OCI-LY1 (cell line): ENCODE measurements at regions not wholly inside any gene's neighbourhood (a gene's known extent, or its start where the extent isn't known, plus 50 kb on each side); places are given as distances from the start of the nearest gene placed in this dataset.

ENCODE experiments used
- H2AFZ ChIP-seq: fragments of 200-600 bp; sonication (generic), shearing (Covaris generic); 2 replicates; pipeline ENCODE4 v1.6.0; 2014; ENCODE audit warnings: antibody characterized with exemption, mild to moderate bottlenecking, low read length
- H3F3A ChIP-seq: fragments of 200-600 bp; sonication (generic), shearing (Covaris generic); 2 replicates; pipeline ENCODE4 v1.6.0; 2014; ENCODE audit warnings: mild to moderate bottlenecking, antibody characterized with exemption, low read length, moderate library complexity; ENCODE audit not compliant: insufficient read depth
- H3K27ac ChIP-seq: fragments of 200-600 bp; sonication (generic); 2 replicates; pipeline ENCODE4 v1.5.1; 2014; ENCODE audit warnings: low read length, mixed run types, mild to moderate bottlenecking, low read depth; ENCODE audit not compliant: poor library complexity, severe bottlenecking
- H3K27me3 ChIP-seq: fragments of 200-600 bp; sonication (generic); 2 replicates; pipeline ENCODE4 v1.6.0; 2014; ENCODE audit warnings: antibody characterized with exemption, mild to moderate bottlenecking, low read length, moderate library complexity; ENCODE audit not compliant: insufficient read depth
- H3K36me3 ChIP-seq: fragments of 200-600 bp; sonication (generic); 2 replicates; pipeline ENCODE4 v1.6.1; 2014; ENCODE audit warnings: mild to moderate bottlenecking, antibody characterized with exemption, low read length, moderate library complexity, mixed read lengths; ENCODE audit not compliant: insufficient read depth
- H3K4me1 ChIP-seq: fragments of 200-600 bp; sonication (generic); 2 replicates; pipeline ENCODE4 v1.5.1; 2014; ENCODE audit warnings: mild to moderate bottlenecking, low read length, moderate library complexity; ENCODE audit not compliant: insufficient read depth, severe bottlenecking
- H3K4me2 ChIP-seq: fragments of 200-600 bp; sonication (generic), shearing (Covaris generic); 2 replicates; pipeline ENCODE4 v1.6.1; 2014; ENCODE audit warnings: low read length
- H3K4me3 ChIP-seq: fragments of 200-600 bp; sonication (generic); 2 replicates; pipeline ENCODE4 v1.5.1; 2014; ENCODE audit warnings: low read length, low read depth, mild to moderate bottlenecking, mixed read lengths; ENCODE audit not compliant: poor library complexity, severe bottlenecking
- H3K79me2 ChIP-seq: fragments of 200-600 bp; shearing (Covaris generic); 2 replicates; pipeline ENCODE4 v1.6.1; 2016; ENCODE audit warnings: mixed run types, low read length, mixed read lengths; ENCODE audit not compliant: insufficient read depth
- H3K9ac ChIP-seq: fragments of 200-600 bp; sonication (generic), shearing (Covaris generic); 2 replicates; pipeline ENCODE4 v1.6.1; 2014; ENCODE audit warnings: mild to moderate bottlenecking, low read length, mixed read lengths
- H3K9me2 ChIP-seq: fragments of 200-600 bp; sonication (generic), shearing (Covaris generic); 2 replicates; pipeline ENCODE4 v1.6.1; 2014; ENCODE audit warnings: low read depth, mild to moderate bottlenecking, low read length, mixed read lengths
- H3K9me3 ChIP-seq: fragments of 200-600 bp; shearing (Covaris generic); 2 replicates; pipeline ENCODE4 v1.6.1; 2014; ENCODE audit warnings: low read length, mixed read lengths
- H4K20me1 ChIP-seq: fragments of 200-600 bp; sonication (generic), shearing (Covaris generic); 2 replicates; pipeline ENCODE4 v1.6.0; 2016; ENCODE audit warnings: mild to moderate bottlenecking, low read length; ENCODE audit not compliant: insufficient read depth
- CTCF ChIP-seq: fragments of 200-600 bp; sonication (generic), shearing (Covaris generic); IDR thresholded peaks from 2 replicates; pipeline ENCODE4 v1.5.1; 2017; ENCODE audit warnings: mild to moderate bottlenecking, antibody characterized with exemption, low read length, moderate library complexity, mixed read lengths
- EZH2 ChIP-seq: fragments of 200-600 bp; sonication (generic), shearing (Covaris generic); IDR thresholded peaks from 2 replicates; pipeline ENCODE4 v1.8.0; 2017; ENCODE audit warnings: borderline replicate concordance, mixed run types, mild to moderate bottlenecking, antibody characterized with exemption, low read length, moderate library complexity, mixed read lengths

GRCh38 chr11:113567867-113568544 lies 92.8 kb upstream of the DRD2 start:
- no peak overlapping the region for H3K4me3 ChIP-seq
- no peak overlapping the region for H3K27ac ChIP-seq
- H3K9ac ChIP-seq = no peak overlapping the region
- H3K9me2 ChIP-seq = no peaks in the 10 kb centered on the region
- H3K4me1 ChIP-seq = no peaks in the 10 kb centered on the region
- H3K4me2 ChIP-seq = no peak overlapping the region
- TF ChIP-seq CTCF = no peak
- no peak for TF ChIP-seq EZH2
- H3F3A ChIP-seq = no peaks in the 10 kb centered on the region
- no peaks in the 10 kb centered on the region for H3K36me3 ChIP-seq
- H3K27me3 ChIP-seq = no peaks in the 10 kb centered on the region
- no peaks in the 10 kb centered on the region for H3K79me2 ChIP-seq
- H3K9me3 ChIP-seq = no peaks in the 10 kb centered on the region
- no peak overlapping the region for H2AFZ ChIP-seq
- no peaks in the 10 kb centered on the region for H4K20me1 ChIP-seq

GRCh38 chr11:113567097-113567496 lies 91.9 kb upstream of the DRD2 start:
- Histone ChIP-seq H4K20me1 (no peaks in the 10 kb centered on the region), H3K27ac (no peak overlapping the region), H3F3A (no peaks in the 10 kb centered on the region), H3K4me3 (no peak overlapping the region), H3K4me2 (no peak overlapping the region), H3K9me3 (no peaks in the 10 kb centered on the region), H3K9me2 (no peaks in the 10 kb centered on the region), H3K79me2 (no peaks in the 10 kb centered on the region), H2AFZ (no peak overlapping the region), H3K9ac (no peak overlapping the region), H3K4me1 (no peaks in the 10 kb centered on the region), H3K36me3 (no peaks in the 10 kb centered on the region), H3K27me3 (no peaks in the 10 kb centered on the region)
- TF ChIP-seq EZH2 = no peak
- no peak for TF ChIP-seq CTCF

GRCh38 chr11:113564527-113565130 lies 89.4 kb upstream of the DRD2 start:
- no peak for TF ChIP-seq EZH2
- no peak for TF ChIP-seq CTCF
- Histone ChIP-seq H3K4me3 (no peak overlapping the region), H3K4me2 (no peak overlapping the region), H3K9me2 (no peaks in the 10 kb centered on the region), H4K20me1 (no peaks in the 10 kb centered on the region), H3K4me1 (no peaks in the 10 kb centered on the region), H3K27me3 (no peaks in the 10 kb centered on the region), H3K36me3 (no peaks in the 10 kb centered on the region), H3K27ac (no peak overlapping the region), H3F3A (no peaks in the 10 kb centered on the region), H3K9ac (no peak overlapping the region), H3K9me3 (no peaks in the 10 kb centered on the region), H3K79me2 (no peaks in the 10 kb centered on the region), H2AFZ (no peak overlapping the region)
